HL-60 (cell line): ENCODE measurements at regions not wholly inside any gene's neighbourhood (a gene's known extent, or its start where the extent isn't known, plus 50 kb on each side); places are given as distances from the start of the nearest gene placed in this dataset.

Experiments
- DNase-seq, 2 experiments: peaks; one replicate each; pipeline ENCODE4 v3.0.0-alpha.2; 2010 to 2020; ENCODE audit warnings: low read depth in 1 of 2, low spot score in 1 of 2
- H3K27ac ChIP-seq: fragments of 250-450 bp; sonication (Bioruptor Pico); replicated peaks from 2 replicates; pipeline ENCODE4 v1.5.1; 2020; ENCODE audit warnings: mild to moderate bottlenecking, moderate library complexity
- H3K27me3 ChIP-seq: fragments of 250-450 bp; sonication (Bioruptor Pico); 2 replicates; pipeline ENCODE4 v1.5.1; 2021; ENCODE audit warnings: mild to moderate bottlenecking, moderate library complexity; ENCODE audit not compliant: insufficient read depth, poor library complexity, severe bottlenecking
- H3K4me3 ChIP-seq: replicated peaks from 2 replicates; pipeline ENCODE4 v1.5.1; 2011; ENCODE audit warnings: mild to moderate bottlenecking, control low read depth, low read length; ENCODE audit not compliant: insufficient read depth
- GABPA ChIP-seq: IDR thresholded peaks from 2 replicates; pipeline ENCODE4 v1.6.1; 2012; ENCODE audit warnings: low read depth
- POLR2AphosphoS5 ChIP-seq: IDR thresholded peaks from 2 replicates; pipeline ENCODE4 v1.6.1; 2012; ENCODE audit warnings: low read depth
- SPI1 ChIP-seq: IDR thresholded peaks from 2 replicates; pipeline ENCODE4 v1.6.1; 2012; ENCODE audit warnings: low read depth, mild to moderate bottlenecking, borderline replicate concordance
- TF ChIP-seq, protein P1 (sequence below): IDR thresholded peaks from one replicate; pipeline ENCODE4 v1.5.1; 2011; ENCODE audit warnings: low read length, control low read depth, inconsistent platforms; ENCODE audit not compliant: insufficient read depth
- TF ChIP-seq, protein P2 (sequence below): IDR thresholded peaks from 2 replicates; pipeline ENCODE4 v1.6.1; 2012; ENCODE audit warnings: low read depth; ENCODE audit not compliant: insufficient replicate concordance

DNA sequence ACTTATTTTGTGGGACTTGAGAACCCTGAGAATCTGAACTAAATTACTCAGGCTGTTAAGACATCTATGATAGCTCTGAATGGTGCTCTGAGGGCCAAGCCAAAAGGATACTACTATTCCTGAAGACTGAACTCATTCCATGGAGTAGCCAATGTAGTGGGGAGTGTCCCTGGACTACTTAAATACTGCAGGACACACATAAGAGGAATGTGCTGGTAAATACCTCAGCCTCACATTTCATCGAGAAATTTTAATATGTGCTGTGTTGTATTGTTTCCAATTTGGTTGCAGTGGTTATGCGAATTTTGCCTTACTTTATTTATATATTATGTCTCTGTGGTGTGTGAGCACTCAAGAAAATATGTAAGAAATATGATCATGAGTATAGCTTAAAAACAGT, 264.4 kb upstream of the FIGN start:
- TF ChIP-seq, protein P1, sequence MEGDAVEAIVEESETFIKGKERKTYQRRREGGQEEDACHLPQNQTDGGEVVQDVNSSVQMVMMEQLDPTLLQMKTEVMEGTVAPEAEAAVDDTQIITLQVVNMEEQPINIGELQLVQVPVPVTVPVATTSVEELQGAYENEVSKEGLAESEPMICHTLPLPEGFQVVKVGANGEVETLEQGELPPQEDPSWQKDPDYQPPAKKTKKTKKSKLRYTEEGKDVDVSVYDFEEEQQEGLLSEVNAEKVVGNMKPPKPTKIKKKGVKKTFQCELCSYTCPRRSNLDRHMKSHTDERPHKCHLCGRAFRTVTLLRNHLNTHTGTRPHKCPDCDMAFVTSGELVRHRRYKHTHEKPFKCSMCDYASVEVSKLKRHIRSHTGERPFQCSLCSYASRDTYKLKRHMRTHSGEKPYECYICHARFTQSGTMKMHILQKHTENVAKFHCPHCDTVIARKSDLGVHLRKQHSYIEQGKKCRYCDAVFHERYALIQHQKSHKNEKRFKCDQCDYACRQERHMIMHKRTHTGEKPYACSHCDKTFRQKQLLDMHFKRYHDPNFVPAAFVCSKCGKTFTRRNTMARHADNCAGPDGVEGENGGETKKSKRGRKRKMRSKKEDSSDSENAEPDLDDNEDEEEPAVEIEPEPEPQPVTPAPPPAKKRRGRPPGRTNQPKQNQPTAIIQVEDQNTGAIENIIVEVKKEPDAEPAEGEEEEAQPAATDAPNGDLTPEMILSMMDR: no peak
- no peak for TF ChIP-seq GABPA
- TF ChIP-seq SPI1: no peak
- TF ChIP-seq POLR2AphosphoS5: no peak
- TF ChIP-seq, protein P2, sequence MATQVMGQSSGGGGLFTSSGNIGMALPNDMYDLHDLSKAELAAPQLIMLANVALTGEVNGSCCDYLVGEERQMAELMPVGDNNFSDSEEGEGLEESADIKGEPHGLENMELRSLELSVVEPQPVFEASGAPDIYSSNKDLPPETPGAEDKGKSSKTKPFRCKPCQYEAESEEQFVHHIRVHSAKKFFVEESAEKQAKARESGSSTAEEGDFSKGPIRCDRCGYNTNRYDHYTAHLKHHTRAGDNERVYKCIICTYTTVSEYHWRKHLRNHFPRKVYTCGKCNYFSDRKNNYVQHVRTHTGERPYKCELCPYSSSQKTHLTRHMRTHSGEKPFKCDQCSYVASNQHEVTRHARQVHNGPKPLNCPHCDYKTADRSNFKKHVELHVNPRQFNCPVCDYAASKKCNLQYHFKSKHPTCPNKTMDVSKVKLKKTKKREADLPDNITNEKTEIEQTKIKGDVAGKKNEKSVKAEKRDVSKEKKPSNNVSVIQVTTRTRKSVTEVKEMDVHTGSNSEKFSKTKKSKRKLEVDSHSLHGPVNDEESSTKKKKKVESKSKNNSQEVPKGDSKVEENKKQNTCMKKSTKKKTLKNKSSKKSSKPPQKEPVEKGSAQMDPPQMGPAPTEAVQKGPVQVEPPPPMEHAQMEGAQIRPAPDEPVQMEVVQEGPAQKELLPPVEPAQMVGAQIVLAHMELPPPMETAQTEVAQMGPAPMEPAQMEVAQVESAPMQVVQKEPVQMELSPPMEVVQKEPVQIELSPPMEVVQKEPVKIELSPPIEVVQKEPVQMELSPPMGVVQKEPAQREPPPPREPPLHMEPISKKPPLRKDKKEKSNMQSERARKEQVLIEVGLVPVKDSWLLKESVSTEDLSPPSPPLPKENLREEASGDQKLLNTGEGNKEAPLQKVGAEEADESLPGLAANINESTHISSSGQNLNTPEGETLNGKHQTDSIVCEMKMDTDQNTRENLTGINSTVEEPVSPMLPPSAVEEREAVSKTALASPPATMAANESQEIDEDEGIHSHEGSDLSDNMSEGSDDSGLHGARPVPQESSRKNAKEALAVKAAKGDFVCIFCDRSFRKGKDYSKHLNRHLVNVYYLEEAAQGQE: no peak
- DNase-seq: no peak
- no peak overlapping the region for H3K4me3 ChIP-seq
- H3K27me3 ChIP-seq: no peaks in the 10 kb centered on the region
- no peak overlapping the region for H3K27ac ChIP-seq

DNA sequence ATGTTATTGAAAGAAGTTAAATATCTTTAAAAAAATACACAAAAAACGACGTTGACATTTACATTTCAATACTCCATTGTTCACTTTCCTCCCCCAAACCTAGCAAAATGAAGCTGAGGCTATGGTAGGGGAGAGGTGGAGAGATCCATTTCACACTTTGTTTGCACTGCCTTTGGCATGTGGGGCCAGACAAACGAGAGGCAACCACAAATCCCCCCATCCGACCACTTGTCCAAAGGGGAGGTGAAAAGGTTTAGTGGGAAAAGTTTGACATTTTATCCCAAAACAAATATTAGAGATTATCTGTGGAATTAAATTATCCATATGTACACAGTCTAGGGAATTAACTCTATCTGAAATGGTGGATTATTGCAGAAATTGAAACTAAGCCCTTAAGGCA, 261.7 kb upstream of the FIGN start:
- DNase-seq: no peak
- no peak overlapping the region for H3K27ac ChIP-seq
- no peaks in the 10 kb centered on the region for H3K27me3 ChIP-seq
- TF ChIP-seq POLR2AphosphoS5: no peak
- TF ChIP-seq, protein P1: no peak
- TF ChIP-seq, protein P2: no peak
- TF ChIP-seq SPI1: no peak
- no peak for TF ChIP-seq GABPA
- H3K4me3 ChIP-seq: no peak overlapping the region

DNA sequence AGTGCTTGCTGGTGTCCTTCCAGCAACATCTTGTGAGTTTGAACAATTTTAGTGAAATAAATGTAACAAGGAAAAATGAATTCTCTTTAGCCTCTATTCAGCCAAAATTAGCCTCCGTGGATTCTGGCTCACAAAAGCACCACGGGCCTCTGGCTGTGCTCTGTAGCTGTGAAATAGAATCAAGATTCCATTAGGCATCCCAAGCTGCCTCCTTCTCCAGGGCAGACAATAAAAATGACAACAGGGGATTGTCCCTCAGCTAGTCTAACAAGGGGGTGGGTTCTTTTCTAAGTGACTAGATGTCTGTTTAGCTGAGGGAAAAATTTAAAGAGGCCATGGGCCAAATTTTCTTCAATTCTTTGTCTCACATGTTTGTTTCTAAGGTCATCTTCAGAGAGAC, 254.7 kb upstream of the FIGN start:
- no peak overlapping the region for H3K4me3 ChIP-seq
- no peak for DNase-seq
- no peak for TF ChIP-seq GABPA
- TF ChIP-seq, protein P2: no peak
- TF ChIP-seq SPI1: no peak
- no peak for TF ChIP-seq POLR2AphosphoS5
- TF ChIP-seq, protein P1: no peak
- H3K27ac ChIP-seq: no peak overlapping the region
- H3K27me3 ChIP-seq: no peaks in the 10 kb centered on the region
